ENCODE measurements at regions not wholly inside any gene's neighbourhood (a gene's known extent, or its start where the extent isn't known, plus 50 kb on each side); places are given as distances from the start of the nearest gene placed in this dataset.
"Not testable (repeated sequence)": the region's sequence is repeated elsewhere in the genome, so short reads cannot be mapped to it uniquely, and the experiment has no call there.

GRCh38 chr13:61095885-61096284, 319.8 kb downstream of the PCDH20 start:
- DNase-seq: no peak
- no peak overlapping the region for H3K4me3 ChIP-seq (ENCODE audit: low read length)
- intact Hi-C loops (cut with DNase I): no loop called here
- no peaks in the 10 kb centered on the region for H3K4me1 ChIP-seq (ENCODE audit: control insufficient read depth, insufficient read depth, low read length)
- H3K9me3 ChIP-seq (ENCODE audit: control insufficient read depth, low read length): no peaks in the 10 kb centered on the region
- no peak for ATAC-seq
- no peaks in the 10 kb centered on the region for H3K27me3 ChIP-seq (ENCODE audit: control insufficient read depth, insufficient read depth)
- no peak overlapping the region for H3K27ac ChIP-seq (ENCODE audit: low read length)

DNA sequence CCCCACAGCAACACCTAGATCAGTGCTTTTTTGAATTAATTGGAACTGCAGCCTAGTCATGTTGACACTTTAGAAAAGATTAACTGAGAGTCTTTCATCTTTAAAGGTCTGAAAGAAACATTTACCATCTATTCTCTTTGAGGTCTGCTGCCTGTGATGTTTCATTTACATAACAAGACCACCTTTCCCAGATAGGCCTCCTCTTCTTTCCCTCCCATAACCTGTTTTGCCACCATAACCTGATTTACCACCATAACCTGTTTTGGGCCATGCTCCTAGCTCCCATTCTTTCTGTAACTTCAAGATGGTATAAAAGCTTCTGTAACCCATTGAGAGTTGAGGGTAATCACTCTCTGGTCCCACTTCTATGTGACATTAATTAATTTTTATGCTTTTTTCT, 320.8 kb downstream of the PCDH20 start:
- ATAC-seq: no peak
- no peaks in the 10 kb centered on the region for H3K9me3 ChIP-seq (ENCODE audit: control insufficient read depth, low read length)
- no peak overlapping the region for H3K4me3 ChIP-seq (ENCODE audit: low read length)
- H3K27ac ChIP-seq (ENCODE audit: low read length): no peak overlapping the region
- no peaks in the 10 kb centered on the region for H3K27me3 ChIP-seq (ENCODE audit: control insufficient read depth, insufficient read depth)
- intact Hi-C loops (cut with DNase I): no loop called here
- DNase-seq: no peak
- H3K4me1 ChIP-seq (ENCODE audit: control insufficient read depth, insufficient read depth, low read length): no peaks in the 10 kb centered on the region

- H3K4me1 ChIP-seq (ENCODE audit: control insufficient read depth, insufficient read depth, low read length); H3K4me3 ChIP-seq (ENCODE audit: low read length); intact Hi-C loops (cut with DNase I); H3K27me3 ChIP-seq (ENCODE audit: control insufficient read depth, insufficient read depth); DNase-seq; H3K9me3 ChIP-seq (ENCODE audit: control insufficient read depth, low read length); H3K27ac ChIP-seq (ENCODE audit: low read length); ATAC-seq: not testable (repeated sequence)
- WGBS: 68% methylated on average over 8 of the region's 8 CpGs
Measured at GRCh38 chr13:61089894-61090293, 325.8 kb downstream of the PCDH20 start.

GRCh38 chr13:61086087-61086486, 329.6 kb downstream of the PCDH20 start:
- DNase-seq (no peak), ATAC-seq (no peak)
- no peak overlapping the region for H3K27ac ChIP-seq (ENCODE audit: low read length)
- H3K9me3 ChIP-seq (ENCODE audit: control insufficient read depth, low read length): no peaks in the 10 kb centered on the region
- no peaks in the 10 kb centered on the region for H3K27me3 ChIP-seq (ENCODE audit: control insufficient read depth, insufficient read depth)
- no peak overlapping the region for H3K4me3 ChIP-seq (ENCODE audit: low read length)
- no peaks in the 10 kb centered on the region for H3K4me1 ChIP-seq (ENCODE audit: control insufficient read depth, insufficient read depth, low read length)
- intact Hi-C loops (cut with DNase I): no loop called here
- WGBS: 75% methylated on average over 1 of the region's 1 CpG

DNA sequence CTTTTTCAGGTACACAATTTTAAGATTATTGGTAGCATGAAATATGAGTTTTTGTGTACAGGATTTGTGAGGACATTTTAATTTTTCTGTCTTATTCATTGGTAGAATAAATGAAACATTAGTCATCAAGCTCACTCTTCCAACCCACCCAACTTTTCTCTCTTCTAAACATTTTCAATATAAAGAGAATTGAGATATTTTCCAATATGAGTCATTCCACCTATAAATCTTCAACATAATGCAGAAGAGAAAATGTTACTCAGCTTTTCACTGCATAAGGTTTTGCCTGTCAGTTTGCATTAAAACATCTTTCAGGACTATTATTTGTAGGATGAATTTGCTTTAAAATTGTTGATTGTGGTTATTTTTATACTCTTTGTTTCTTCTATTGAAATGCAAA, 330.7 kb downstream of the PCDH20 start:
- H3K4me1 ChIP-seq (ENCODE audit: control insufficient read depth, insufficient read depth, low read length): no peaks in the 10 kb centered on the region
- no peak for ATAC-seq

GRCh38 chr13:61078976-61079770, 336.5 kb downstream of the PCDH20 start:
- Histone ChIP-seq H3K27ac (ENCODE audit: low read length) (no peak overlapping the region), H3K27me3 (ENCODE audit: control insufficient read depth, insufficient read depth) (no peaks in the 10 kb centered on the region), H3K4me1 (ENCODE audit: control insufficient read depth, insufficient read depth, low read length) (no peaks in the 10 kb centered on the region), H3K4me3 (ENCODE audit: low read length) (no peak overlapping the region), H3K9me3 (ENCODE audit: control insufficient read depth, low read length) (no peaks in the 10 kb centered on the region)
- ATAC-seq (no peak), DNase-seq (no peak)
- 71% methylated on average over 4 of the region's 4 CpGs for WGBS
- intact Hi-C loops (cut with DNase I): no loop called here

More for the DNA sequence above, 330.7 kb downstream of the PCDH20 start:
- Histone ChIP-seq H3K4me3 (ENCODE audit: low read length) (no peak overlapping the region), H3K27me3 (ENCODE audit: control insufficient read depth, insufficient read depth) (no peaks in the 10 kb centered on the region), H3K27ac (ENCODE audit: low read length) (no peak overlapping the region), H3K9me3 (ENCODE audit: control insufficient read depth, low read length) (no peaks in the 10 kb centered on the region)
- DNase-seq: no peak
- intact Hi-C loops (cut with DNase I): no loop called here

GRCh38 chr13:61052175-61052574, 363.5 kb downstream of the PCDH20 start:
- intact Hi-C loops (cut with DNase I): no loop called here
- WGBS: 73% methylated on average over 1 of the region's 1 CpG
- H3K27ac ChIP-seq (ENCODE audit: low read length): no peak overlapping the region
- DNase-seq (no peak), ATAC-seq (no peak)
- H3K4me3 ChIP-seq (ENCODE audit: low read length): no peak overlapping the region
- no peaks in the 10 kb centered on the region for H3K4me1 ChIP-seq (ENCODE audit: control insufficient read depth, insufficient read depth, low read length)
- no peaks in the 10 kb centered on the region for H3K9me3 ChIP-seq (ENCODE audit: control insufficient read depth, low read length)
- H3K27me3 ChIP-seq (ENCODE audit: control insufficient read depth, insufficient read depth): no peaks in the 10 kb centered on the region

DNA sequence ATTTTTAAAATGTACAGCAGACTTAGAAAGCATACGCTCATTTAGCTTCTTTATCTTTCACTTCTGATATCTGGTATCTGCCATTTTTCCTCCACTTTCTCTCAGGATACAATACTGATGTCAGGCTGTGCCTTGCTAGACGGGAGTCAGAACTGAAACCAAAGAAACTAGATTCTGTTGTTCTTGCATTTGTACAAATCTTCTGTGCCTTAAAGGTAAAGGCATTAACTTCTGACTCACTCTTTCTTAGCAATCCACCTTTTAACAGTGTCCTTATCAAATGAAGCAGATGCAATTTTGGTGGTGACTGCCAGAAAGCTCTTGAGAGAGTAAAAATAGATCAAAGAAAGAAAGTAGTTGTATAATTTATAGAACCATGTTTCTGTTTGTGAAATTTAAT, 370.4 kb downstream of the PCDH20 start:
- H3K4me3 ChIP-seq (ENCODE audit: low read length): no peak overlapping the region
- 11% methylated on average over 2 of the region's 2 CpGs for WGBS
- intact Hi-C loops (cut with DNase I): no loop called here

DNA sequence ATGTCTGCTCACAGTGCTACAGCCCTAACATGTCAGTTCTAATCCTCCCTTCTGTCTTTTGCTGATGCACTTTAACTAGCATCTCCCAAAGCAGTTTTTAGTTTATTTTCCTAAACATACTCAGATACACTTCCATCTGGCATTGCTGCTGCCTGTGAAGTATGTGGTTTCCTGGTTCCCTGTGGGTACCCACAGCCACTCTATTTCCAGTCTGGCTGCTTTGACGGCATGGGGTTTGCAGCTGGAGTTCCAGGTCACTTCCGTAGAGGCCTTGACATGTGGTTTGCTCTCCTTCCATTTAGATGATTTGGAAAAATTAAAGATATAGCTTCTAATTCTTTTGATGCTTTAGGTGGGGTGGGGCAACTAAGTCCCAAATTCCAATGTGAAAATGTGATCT, 375.5 kb downstream of the PCDH20 start:
- intact Hi-C loops (cut with DNase I): no loop called here
- Histone ChIP-seq H3K4me1 (ENCODE audit: control insufficient read depth, insufficient read depth, low read length) (no peaks in the 10 kb centered on the region), H3K9me3 (ENCODE audit: control insufficient read depth, low read length) (no peaks in the 10 kb centered on the region), H3K27ac (ENCODE audit: low read length) (no peak overlapping the region), H3K27me3 (ENCODE audit: control insufficient read depth, insufficient read depth) (no peaks in the 10 kb centered on the region), H3K4me3 (ENCODE audit: low read length) (no peak overlapping the region)
- no peak for DNase-seq
- no peak for ATAC-seq
- 68% methylated on average over 2 of the region's 2 CpGs for WGBS

More for the DNA sequence above, 370.4 kb downstream of the PCDH20 start:
- no peaks in the 10 kb centered on the region for H3K4me1 ChIP-seq (ENCODE audit: control insufficient read depth, insufficient read depth, low read length)
- H3K27ac ChIP-seq (ENCODE audit: low read length): no peak overlapping the region
- H3K27me3 ChIP-seq (ENCODE audit: control insufficient read depth, insufficient read depth): no peaks in the 10 kb centered on the region
- no peaks in the 10 kb centered on the region for H3K9me3 ChIP-seq (ENCODE audit: control insufficient read depth, low read length)
- ATAC-seq: no peak
- no peak for DNase-seq

DNA sequence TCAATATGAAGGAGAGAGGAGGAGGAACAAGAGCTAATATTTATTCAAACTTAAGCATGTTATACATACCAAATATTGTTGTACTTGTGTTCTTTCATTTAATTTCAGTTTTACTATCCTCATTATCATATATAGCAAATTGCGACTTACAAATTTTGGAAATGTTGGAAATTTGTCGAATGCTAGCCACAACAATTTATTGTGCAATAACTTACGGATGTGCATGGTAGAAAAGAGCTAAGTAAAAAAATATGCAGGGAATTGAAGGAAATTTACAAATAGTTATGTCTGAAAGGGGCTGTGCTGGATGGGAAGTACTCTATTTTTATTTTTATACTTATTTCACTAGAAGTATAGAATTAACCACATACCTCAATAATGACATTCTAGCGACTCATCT, 376.3 kb downstream of the PCDH20 start:
- Histone ChIP-seq H3K4me3 (ENCODE audit: low read length) (no peak overlapping the region), H3K27me3 (ENCODE audit: control insufficient read depth, insufficient read depth) (no peaks in the 10 kb centered on the region), H3K4me1 (ENCODE audit: control insufficient read depth, insufficient read depth, low read length) (no peaks in the 10 kb centered on the region), H3K9me3 (ENCODE audit: control insufficient read depth, low read length) (no peaks in the 10 kb centered on the region), H3K27ac (ENCODE audit: low read length) (no peak overlapping the region)
- ATAC-seq (no peak), DNase-seq (no peak)
- intact Hi-C loops (cut with DNase I): no loop called here
- 90% methylated on average over 4 of the region's 4 CpGs for WGBS

- no peak overlapping the region for H3K27ac ChIP-seq (ENCODE audit: low read length)
- H3K4me3 ChIP-seq (ENCODE audit: low read length): no peak overlapping the region
- ATAC-seq: no peak
- no peak for DNase-seq
- no peaks in the 10 kb centered on the region for H3K4me1 ChIP-seq (ENCODE audit: control insufficient read depth, insufficient read depth, low read length)
- H3K27me3 ChIP-seq (ENCODE audit: control insufficient read depth, insufficient read depth): no peaks in the 10 kb centered on the region
- WGBS: 74% methylated on average over 6 of the region's 6 CpGs
- no peaks in the 10 kb centered on the region for H3K9me3 ChIP-seq (ENCODE audit: control insufficient read depth, low read length)
- intact Hi-C loops (cut with DNase I): no loop called here
Measured at GRCh38 chr13:61036715-61037114, 378.9 kb downstream of the PCDH20 start.

- intact Hi-C loops (cut with DNase I): no loop called here
- Histone ChIP-seq H3K27me3 (ENCODE audit: control insufficient read depth, insufficient read depth) (no peaks in the 10 kb centered on the region), H3K27ac (ENCODE audit: low read length) (no peak overlapping the region), H3K9me3 (ENCODE audit: control insufficient read depth, low read length) (no peaks in the 10 kb centered on the region), H3K4me3 (ENCODE audit: low read length) (no peak overlapping the region), H3K4me1 (ENCODE audit: control insufficient read depth, insufficient read depth, low read length) (no peaks in the 10 kb centered on the region)
- no peak for DNase-seq
- no peak for ATAC-seq
Measured at GRCh38 chr13:61030445-61030844, 385.2 kb downstream of the PCDH20 start.
